CD14-positive monocyte (primary cell): ENCODE measurements at regions not wholly inside any gene's neighbourhood (a gene's known extent, or its start where the extent isn't known, plus 50 kb on each side); places are given as distances from the start of the nearest gene placed in this dataset.
"Not testable (repeated sequence)": the region's sequence is repeated elsewhere in the genome, so short reads cannot be mapped to it uniquely, and the experiment has no call there.

Experiments used
- DNase-seq, 3 donors: peaks; one replicate each; pipeline ENCODE4 v3.0.0-alpha.2; 2011 to 2022
- H2AFZ ChIP-seq: 2 replicates; pipeline ENCODE4 v1.6.0; 2012; ENCODE audit warnings: mild to moderate bottlenecking, low read depth, low read length, inconsistent platforms; ENCODE audit not compliant: insufficient read depth, poor library complexity, severe bottlenecking
- H3K27ac ChIP-seq, 2 donors: 1 replicate in 1 of 2; 2 replicates in 1 of 2; pipeline ENCODE4 v1.5.1; 2012 to 2013; ENCODE audit warnings: low read length in 2 of 2, control low read depth in 1 of 2, inconsistent platforms in 1 of 2, low read depth in 1 of 2, mild to moderate bottlenecking in 1 of 2
- H3K27me3 ChIP-seq, 2 donors: one replicate each; pipeline versions ENCODE4 v1.6.0 to v1.6.1; 2011 to 2013; ENCODE audit warnings: low read length in 2 of 2; ENCODE audit not compliant: control insufficient read depth in 2 of 2, insufficient read depth in 2 of 2
- H3K36me3 ChIP-seq, 2 donors: replicated peaks in 1 of 2; 1 replicate in 1 of 2; 2 replicates in 1 of 2; pipeline versions ENCODE4 v1.5.1 to v1.6.1; 2012 to 2013; ENCODE audit warnings: low read length in 2 of 2, control low read depth in 1 of 2, inconsistent platforms in 1 of 2, mild to moderate bottlenecking in 1 of 2; ENCODE audit not compliant: insufficient read depth in 2 of 2, control insufficient read depth in 1 of 2
- H3K4me1 ChIP-seq, 2 donors: 1 replicate in 1 of 2; 2 replicates in 1 of 2; pipeline versions ENCODE4 v1.5.1 to v1.6.1; 2012 to 2013; ENCODE audit warnings: low read length in 2 of 2, control low read depth in 1 of 2, inconsistent platforms in 1 of 2, mild to moderate bottlenecking in 1 of 2, moderate library complexity in 1 of 2; ENCODE audit not compliant: insufficient read depth in 2 of 2, control insufficient read depth in 1 of 2
- H3K4me2 ChIP-seq: replicated peaks from 2 replicates; pipeline ENCODE3; 2012; ENCODE audit warnings: low read length, moderate library complexity, mild to moderate bottlenecking; ENCODE audit not compliant: poor library complexity, severe bottlenecking; ENCODE audit errors: extremely low read depth
- H3K4me3 ChIP-seq, 3 experiments: fragments of 200-600 bp in 1 of 3; sonication (generic) in 1 of 3; replicated peaks in 1 of 3; 1 replicate in 2 of 3; 2 replicates in 1 of 3; pipeline ENCODE4 v1.5.1; 2011 to 2013; ENCODE audit warnings: low read length in 3 of 3, mild to moderate bottlenecking in 3 of 3, control low read depth in 2 of 3, low read depth in 2 of 3, inconsistent platforms in 1 of 3, moderate library complexity in 1 of 3
- H3K79me2 ChIP-seq: 2 replicates; pipeline ENCODE4 v1.6.0; 2012; ENCODE audit warnings: mild to moderate bottlenecking, control low read depth, inconsistent platforms, low read length, moderate library complexity; ENCODE audit not compliant: insufficient read depth
- H3K9ac ChIP-seq: 2 replicates; pipeline ENCODE4 v1.6.0; 2017; ENCODE audit warnings: low read length, mild to moderate bottlenecking; ENCODE audit not compliant: insufficient read depth, poor library complexity, severe bottlenecking
- H3K9me3 ChIP-seq, 2 donors: replicated peaks in 1 of 2; 1 replicate in 1 of 2; 2 replicates in 1 of 2; pipeline versions ENCODE4 v1.5.1 to v1.6.1; 2012 to 2013; ENCODE audit warnings: low read length in 2 of 2, control low read depth in 1 of 2; ENCODE audit not compliant: control insufficient read depth in 1 of 2, insufficient read depth in 1 of 2
- H4K20me1 ChIP-seq: 2 replicates; pipeline ENCODE4 v1.6.0; 2012; ENCODE audit warnings: mild to moderate bottlenecking, low read length, control low read depth, moderate library complexity; ENCODE audit not compliant: insufficient read depth
- H3K27ac Mint-ChIP-seq, 7 donors: one replicate each; pipeline ENCODE4 v1.8.0; 2020; ENCODE audit warnings: mild to moderate bottlenecking in 7 of 7, mixed read lengths in 7 of 7, moderate library complexity in 6 of 7, inconsistent platforms in 2 of 7
- H3K27me3 Mint-ChIP-seq, 3 donors: one replicate each; pipeline ENCODE4 v1.8.0; 2021 to 2022; ENCODE audit warnings: low read depth in 3 of 3, mild to moderate bottlenecking in 3 of 3, mixed read lengths in 3 of 3, moderate library complexity in 3 of 3, inconsistent platforms in 1 of 3
- H3K36me3 Mint-ChIP-seq, 2 donors: one replicate each; pipeline ENCODE4 v1.8.0; 2020; ENCODE audit warnings: mixed read lengths in 2 of 2, inconsistent platforms in 1 of 2, mild to moderate bottlenecking in 1 of 2
- H3K4me1 Mint-ChIP-seq: one replicate; pipeline ENCODE4 v1.8.0; 2020; ENCODE audit warnings: mild to moderate bottlenecking, mixed read lengths
- H3K4me3 Mint-ChIP-seq, 2 donors: one replicate each; pipeline ENCODE4 v1.8.0; 2020; ENCODE audit warnings: mild to moderate bottlenecking in 2 of 2, mixed read lengths in 2 of 2, moderate library complexity in 1 of 2
- H3K9me3 Mint-ChIP-seq, 7 donors: one replicate each; pipeline ENCODE4 v1.8.0; 2020 to 2022; ENCODE audit warnings: mixed read lengths in 7 of 7, mild to moderate bottlenecking in 6 of 7, moderate library complexity in 6 of 7, inconsistent platforms in 2 of 7
- CTCF ChIP-seq: fragments of 200-600 bp; IDR thresholded peaks from one replicate; pipeline ENCODE4 v1.8.0; 2022; ENCODE audit warnings: antibody characterized with exemption, mild to moderate bottlenecking
- WGBS: methylation state at CpG from one replicate; pipeline ENCODE4 v1.1.5; 2013; ENCODE audit warnings: missing lambda C conversion rate; ENCODE audit not compliant: insufficient coverage; 5-methylcytosine and 5-hydroxymethylcytosine counted together
- intact Hi-C, 2 donors: fragments of 100-400 bp; cut with micrococcal nuclease; formaldehyde crosslinking; loops; one replicate each; pipeline versions ENCODE4 v1.15.0 to v1.15.1; 2023

- no CpG with 5 or more reads among the region's 2 CpGs for WGBS
- Histone ChIP-seq H3K79me2 (no peaks in the 10 kb centered on the region), H3K9ac (no peak overlapping the region), H3K9me3 (no peaks in the 10 kb centered on the region), H3K27ac (no peak overlapping the region), H4K20me1 (no peaks in the 10 kb centered on the region), H2AFZ (no peak overlapping the region), H3K27me3 (no peaks in the 10 kb centered on the region), H3K36me3 (no peaks in the 10 kb centered on the region), H3K4me1 (no peaks in the 10 kb centered on the region), H3K4me3 (no peak overlapping the region), H3K4me2 (no peak overlapping the region)
- intact Hi-C loops: no loop called here
- Mint-ChIP-seq H3K4me3 (no peak overlapping the region), H3K27me3 (peaks cover 0 to 1% (median 0%) of the 10 kb centered on the region in 3 donors), H3K4me1 (no peaks in the 10 kb centered on the region), H3K36me3 (no peaks in the 10 kb centered on the region), H3K9me3 (peaks cover 0 to 15% (median 5%) of the 10 kb centered on the region in 7 donors), H3K27ac (no peak overlapping the region)
- no peak for DNase-seq
- TF ChIP-seq CTCF: no peak
Observed at GRCh38 chr18:64372850-64373249, 224.0 kb upstream of the LINC00305 start.

- H3K36me3 ChIP-seq, H3K27ac Mint-ChIP-seq, H3K9me3 ChIP-seq, H3K9me3 Mint-ChIP-seq, H3K4me3 ChIP-seq, H3K79me2 ChIP-seq, H3K27ac ChIP-seq, H2AFZ ChIP-seq, H3K36me3 Mint-ChIP-seq, H3K4me1 Mint-ChIP-seq, H3K9ac ChIP-seq, H3K4me3 Mint-ChIP-seq, intact Hi-C loops, H3K27me3 ChIP-seq, H3K4me2 ChIP-seq, DNase-seq, H4K20me1 ChIP-seq, H3K27me3 Mint-ChIP-seq, H3K4me1 ChIP-seq: not testable (repeated sequence)
- no CpG with 5 or more reads among the region's 8 CpGs for WGBS
Observed at GRCh38 chr18:64369830-64370440, 221.0 kb upstream of the LINC00305 start.
